ENCODE measurements at regions not wholly inside any gene's neighbourhood (a gene's known extent, or its start where the extent isn't known, plus 50 kb on each side); places are given as distances from the start of the nearest gene placed in this dataset.

DNA sequence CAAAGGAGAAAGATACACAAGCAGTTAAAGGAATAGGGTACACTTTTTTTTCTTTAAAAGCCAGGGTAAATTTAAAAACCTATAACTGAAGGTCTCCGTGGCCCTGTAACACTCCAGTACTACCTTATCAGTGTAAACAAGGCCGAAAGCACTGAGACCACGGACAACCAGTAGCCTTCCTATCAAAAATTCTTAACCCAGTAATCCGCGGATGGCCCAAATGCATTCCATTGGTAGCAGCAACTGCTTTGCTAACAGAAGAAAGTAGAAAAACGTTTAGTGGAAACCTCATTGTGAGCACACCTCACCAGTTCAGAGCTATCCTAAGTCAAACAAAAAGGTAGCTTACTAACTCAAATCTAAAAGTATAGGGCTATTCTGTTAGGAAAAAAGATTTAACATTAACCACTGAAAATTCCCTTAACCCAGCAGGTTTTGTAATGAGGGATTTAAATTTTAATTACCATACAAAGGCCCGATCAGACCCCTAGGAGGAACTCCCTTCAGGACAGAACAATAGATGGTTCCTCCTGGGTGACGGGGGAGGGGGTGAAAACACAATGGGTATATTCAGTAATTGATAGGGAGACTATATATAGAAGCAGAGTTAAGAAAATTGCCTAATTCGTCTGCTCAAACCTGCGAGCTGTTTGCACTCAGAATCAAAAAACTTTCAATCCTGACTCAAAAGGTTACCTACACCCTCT is 50.8 kb upstream of the CWC22 start:
- no peak overlapping the region for H3K4me3 ChIP-seq (ENCODE audit: low read length)
- DNase-seq (ENCODE audit: low read depth), result no peak
- TF ChIP-seq, protein P1, sequence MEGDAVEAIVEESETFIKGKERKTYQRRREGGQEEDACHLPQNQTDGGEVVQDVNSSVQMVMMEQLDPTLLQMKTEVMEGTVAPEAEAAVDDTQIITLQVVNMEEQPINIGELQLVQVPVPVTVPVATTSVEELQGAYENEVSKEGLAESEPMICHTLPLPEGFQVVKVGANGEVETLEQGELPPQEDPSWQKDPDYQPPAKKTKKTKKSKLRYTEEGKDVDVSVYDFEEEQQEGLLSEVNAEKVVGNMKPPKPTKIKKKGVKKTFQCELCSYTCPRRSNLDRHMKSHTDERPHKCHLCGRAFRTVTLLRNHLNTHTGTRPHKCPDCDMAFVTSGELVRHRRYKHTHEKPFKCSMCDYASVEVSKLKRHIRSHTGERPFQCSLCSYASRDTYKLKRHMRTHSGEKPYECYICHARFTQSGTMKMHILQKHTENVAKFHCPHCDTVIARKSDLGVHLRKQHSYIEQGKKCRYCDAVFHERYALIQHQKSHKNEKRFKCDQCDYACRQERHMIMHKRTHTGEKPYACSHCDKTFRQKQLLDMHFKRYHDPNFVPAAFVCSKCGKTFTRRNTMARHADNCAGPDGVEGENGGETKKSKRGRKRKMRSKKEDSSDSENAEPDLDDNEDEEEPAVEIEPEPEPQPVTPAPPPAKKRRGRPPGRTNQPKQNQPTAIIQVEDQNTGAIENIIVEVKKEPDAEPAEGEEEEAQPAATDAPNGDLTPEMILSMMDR (conservative IDR thresholded peaks at IDR 0.05; ENCODE audit: low read length), result no peak
